ACHN (cell line): ENCODE measurements at regions not wholly inside any gene's neighbourhood (a gene's known extent, or its start where the extent isn't known, plus 50 kb on each side); places are given as distances from the start of the nearest gene placed in this dataset.
"Not testable (repeated sequence)": the region's sequence is repeated elsewhere in the genome, so short reads cannot be mapped to it uniquely, and the experiment has no call there.

Experiments
- DNase-seq: peaks from one replicate; pipeline ENCODE4 v3.0.0-alpha.2; 2015
- in situ Hi-C: cut with HindIII; loops from 2 replicates; pipeline ENCODE4 v1.10.0; 2017; ENCODE audit warnings: low sequenced_read_pairs, low pct_ligation_motif_present, low pct_unique_long_range_greater_than_20kb

GRCh38 chr1:244322791-244323521, 128.8 kb downstream of the ADSS2 start:
- peak; percentile 89 for DNase-seq
- in situ Hi-C loops: no loop called here

DNA sequence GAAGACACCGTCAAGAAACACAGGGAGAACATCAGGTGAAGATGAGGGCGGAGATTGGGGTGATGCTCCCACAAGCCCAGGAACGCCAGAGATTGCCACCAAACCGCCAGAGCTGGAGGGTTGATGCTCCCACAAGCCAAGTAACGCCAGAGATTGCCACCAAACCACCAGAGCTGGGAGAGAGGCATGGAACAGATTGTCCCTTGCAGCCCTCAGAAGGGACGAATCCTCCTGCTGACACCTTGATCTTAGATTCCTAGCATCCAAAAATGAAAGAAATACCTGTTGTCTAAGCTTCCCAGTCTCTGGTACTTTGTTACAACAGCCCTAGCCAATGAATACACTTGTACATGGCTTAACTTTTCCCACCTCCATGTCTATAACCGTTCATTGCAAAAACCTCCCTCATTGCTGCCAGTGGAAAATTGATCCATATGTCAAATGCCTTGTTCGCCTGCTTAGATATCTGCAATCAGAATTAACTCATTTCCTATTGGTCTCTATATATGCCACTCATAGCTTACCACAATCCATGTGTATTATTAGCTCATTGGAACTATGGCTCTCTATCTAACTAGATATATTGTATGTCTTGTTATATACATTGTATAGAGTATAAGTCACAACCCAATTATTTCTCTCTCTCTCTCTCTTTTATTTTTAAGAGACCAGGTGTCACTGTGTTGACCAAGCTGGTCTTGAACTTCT, 127.4 kb downstream of the ADSS2 start:
- DNase-seq: no peak
- in situ Hi-C loops: no loop called here

DNA sequence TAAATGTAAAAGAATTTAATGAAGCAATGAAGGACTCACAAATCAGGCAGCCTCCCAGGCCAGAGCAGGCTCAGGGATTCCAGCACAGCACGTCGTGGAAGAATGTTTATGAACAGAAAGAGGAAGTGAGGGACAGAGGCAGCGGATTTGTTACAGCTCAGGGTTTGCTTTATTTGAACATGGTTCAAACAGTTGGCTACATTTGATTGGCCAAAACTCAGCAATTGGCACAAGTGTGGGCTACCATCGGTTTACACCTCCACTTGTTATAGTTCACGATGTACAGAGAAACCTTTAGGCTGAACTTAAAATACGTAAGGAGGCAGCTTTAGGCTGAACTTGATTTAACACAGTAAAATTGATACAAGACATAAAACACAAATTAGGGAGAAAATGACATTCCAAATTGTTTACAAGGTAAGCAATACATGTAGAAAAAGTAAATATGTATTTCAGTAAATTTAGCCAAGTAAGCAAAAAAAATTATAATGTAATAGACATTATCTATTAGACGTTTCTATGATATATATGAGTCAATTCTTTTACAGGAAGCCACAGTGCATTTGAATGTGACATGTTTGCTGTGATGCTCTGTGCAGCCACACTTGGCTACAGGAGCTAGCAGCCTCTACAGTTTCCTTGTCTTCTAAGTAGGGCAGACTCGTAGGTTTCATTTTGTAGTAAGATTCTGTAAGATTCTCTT, 126.5 kb downstream of the ADSS2 start:
- in situ Hi-C loops: no loop called here
- no peak for DNase-seq

DNA sequence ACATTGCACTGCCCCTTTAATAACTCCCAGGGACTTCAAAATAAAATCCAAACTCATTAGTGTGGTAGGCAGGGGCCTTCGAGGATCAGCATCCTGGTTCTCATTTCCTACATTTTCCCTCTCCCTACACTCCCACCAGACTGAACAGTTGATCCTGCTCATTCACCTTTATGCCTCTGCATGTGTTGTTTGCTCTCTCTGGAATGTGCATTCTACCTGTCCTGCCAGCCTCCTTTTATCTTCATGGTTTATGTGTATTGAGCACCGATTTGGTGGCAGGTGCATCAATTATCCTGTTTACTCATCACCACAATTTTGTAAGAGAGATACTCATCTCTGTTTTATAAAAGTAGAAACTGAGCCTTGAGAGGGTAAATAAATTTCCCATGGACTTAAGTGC, 125.0 kb downstream of the ADSS2 start:
- DNase-seq: no peak

GRCh38 chr1:244327533-244327932, 124.2 kb downstream of the ADSS2 start:
- in situ Hi-C loops: no loop called here
- no peak for DNase-seq

More for the DNA sequence above, 125.0 kb downstream of the ADSS2 start:
- in situ Hi-C loops: no loop called here

DNA sequence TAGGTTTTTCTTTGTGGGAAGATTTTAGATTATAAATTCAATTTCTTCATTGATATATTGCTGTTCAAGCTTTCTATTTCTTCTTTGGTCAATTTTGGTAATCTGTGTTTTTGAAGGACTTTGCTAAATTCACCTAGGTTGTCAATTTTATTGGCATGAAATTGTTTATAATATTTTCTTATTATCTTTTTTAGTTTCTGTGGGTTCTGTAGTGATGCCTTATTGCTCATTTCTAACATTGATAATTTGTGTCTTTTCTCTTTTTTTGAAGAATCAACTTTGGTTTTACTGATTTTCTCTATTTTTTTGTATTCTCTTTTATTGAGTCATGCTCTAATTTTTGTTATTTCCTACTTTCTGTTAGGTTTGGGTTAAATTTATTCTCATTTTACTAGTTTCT, 123.2 kb downstream of the ADSS2 start:
- no peak for DNase-seq

DNA sequence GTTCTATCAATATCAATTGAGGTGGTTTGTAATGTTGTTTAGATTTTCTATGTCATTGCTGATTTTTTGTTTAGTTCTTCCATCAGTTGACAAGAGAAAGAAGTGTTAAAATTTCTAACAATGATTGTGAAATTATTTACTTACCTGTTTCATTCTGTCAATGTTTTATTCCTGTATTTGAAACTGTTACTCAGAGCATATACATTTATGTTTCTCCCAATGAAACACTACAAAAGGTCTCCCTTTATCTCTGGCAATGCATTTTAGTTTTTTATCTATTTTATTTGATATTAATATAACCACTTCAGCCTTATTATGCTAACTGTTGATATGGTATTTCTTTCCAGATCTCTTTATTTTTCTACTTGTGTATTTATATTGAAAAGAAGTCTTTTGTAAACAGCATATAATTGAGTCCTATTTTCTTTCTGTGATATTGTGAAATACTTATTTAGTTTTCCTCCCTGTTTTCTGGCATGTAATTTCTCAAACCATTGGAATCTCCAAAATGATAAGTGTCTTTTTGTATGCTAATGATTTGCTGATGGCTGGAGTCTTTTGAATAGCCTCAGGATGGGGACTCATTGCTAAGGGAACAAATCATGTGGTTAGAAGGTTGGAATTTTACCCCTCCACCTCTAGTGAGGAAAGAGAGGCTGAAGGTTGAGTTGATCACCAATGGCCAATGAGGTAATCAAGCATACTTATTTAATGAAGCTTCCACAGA, 122.0 kb downstream of the ADSS2 start:
- no peak for DNase-seq
- in situ Hi-C loops: no loop called here

More for the DNA sequence above, 123.2 kb downstream of the ADSS2 start:
- in situ Hi-C loops: no loop called here

DNA sequence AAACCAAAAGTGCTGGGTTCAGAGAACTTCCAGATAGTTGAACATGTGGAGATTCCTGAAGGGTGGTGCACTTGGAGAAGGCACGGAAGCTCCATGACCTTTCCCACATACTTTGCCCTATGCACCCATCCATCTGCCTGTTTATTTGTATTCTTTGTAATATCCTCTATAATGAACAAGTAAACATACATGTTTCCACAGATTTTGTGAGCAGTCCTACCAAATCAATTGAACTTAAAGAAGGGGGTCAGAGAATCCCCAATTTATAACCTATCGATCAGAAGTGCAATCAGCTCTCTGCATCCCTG, 121.4 kb downstream of the ADSS2 start:
- no peak for DNase-seq
- in situ Hi-C loops: no loop called here

GRCh38 chr1:244332761-244333160, 118.9 kb downstream of the ADSS2 start:
- DNase-seq, in situ Hi-C loops: not testable (repeated sequence)

DNA sequence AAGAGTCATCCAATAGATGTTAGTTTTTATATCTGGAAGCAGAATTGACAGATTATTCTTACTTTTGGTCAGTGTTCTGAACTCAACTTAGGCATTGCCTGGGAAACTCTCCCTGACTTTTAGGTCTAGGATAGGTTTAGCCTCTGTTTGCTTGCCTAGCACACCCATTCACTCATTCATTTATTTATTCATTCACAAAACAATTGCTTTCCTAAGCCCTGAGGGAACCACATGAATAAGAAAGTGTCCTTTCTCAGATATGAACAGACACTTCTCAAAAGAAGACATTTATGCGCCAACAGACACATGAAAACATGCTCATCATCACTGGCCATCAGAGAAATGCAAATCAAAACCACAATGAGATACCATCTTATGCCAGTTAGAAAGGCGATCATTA, 117.4 kb downstream of the ADSS2 start:
- DNase-seq, in situ Hi-C loops: not testable (repeated sequence)

GRCh38 chr1:244334842-244335241, 116.9 kb downstream of the ADSS2 start:
- in situ Hi-C loops, DNase-seq: not testable (repeated sequence)

DNA sequence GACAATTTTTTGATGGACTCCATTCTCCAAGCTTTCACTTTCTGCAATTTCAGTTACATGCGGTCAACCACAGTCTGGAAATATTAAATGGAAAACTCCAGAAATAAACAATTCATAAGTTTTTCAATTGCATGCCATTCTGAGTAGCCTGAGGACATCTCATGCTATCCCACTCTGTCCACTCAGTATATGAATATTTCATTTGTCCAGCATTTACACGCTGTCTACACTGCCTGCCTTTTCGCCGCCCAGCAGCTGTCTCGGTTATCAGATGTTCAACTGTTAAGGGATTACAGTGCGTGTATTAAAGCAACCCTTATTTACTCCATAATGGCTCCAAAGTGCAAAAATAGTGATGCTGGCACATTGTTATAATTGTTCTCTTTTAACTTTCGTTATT, 116.3 kb downstream of the ADSS2 start:
- DNase-seq: no peak
- in situ Hi-C loops: no loop called here

DNA sequence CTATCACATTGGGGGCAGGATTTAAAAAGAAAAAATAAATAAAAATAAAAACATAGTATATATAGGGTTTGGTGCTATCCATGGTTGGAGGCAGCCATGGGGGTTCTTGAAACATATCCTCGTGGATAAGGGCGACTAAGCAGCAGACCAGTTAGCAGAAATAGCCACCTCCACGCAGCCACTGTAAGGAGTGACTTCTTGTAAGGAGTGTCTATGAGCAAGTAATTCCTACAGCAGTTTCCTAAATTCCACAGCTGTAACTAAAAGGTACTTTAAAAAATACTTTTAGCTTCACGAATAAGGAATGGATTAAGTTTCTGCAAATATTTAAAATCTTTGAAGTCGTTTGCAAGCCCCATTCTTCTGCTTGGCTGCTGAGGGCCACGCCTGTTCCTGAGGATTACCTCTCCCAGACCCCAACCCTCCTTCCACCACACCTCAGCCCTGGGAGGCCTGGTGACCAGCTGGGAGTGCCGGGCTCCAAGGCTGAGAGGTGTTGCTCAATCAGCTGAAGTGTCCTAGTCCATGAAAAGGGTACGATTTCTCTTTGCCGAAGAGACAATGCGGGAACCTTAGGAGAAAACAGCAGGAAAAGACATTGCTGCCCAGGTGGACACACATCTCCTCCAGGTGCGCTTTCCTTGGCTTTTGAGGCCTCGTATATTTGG, 115.3 kb downstream of the ADSS2 start:
- DNase-seq: no peak
- in situ Hi-C loops: no loop called here

DNA sequence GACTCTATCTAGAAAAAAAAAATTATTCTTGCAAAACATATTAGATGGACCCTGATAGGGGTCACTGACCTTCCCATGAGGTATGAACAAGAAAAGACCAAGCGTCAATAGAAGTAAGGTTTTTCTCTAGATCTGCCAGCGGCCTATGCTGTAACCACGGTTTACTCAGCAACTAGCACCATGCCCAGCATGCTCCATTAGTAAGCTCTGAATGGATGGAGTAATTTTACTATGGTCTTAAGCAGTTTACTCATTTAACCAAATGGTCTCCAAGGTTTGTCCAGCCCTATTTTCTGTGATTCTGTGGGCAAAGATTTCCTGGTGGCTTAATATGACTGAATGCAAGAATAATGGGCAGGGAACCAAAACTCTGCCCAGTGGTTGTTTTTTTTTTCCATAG, 113.9 kb downstream of the ADSS2 start:
- peak; percentile 23 for DNase-seq
- in situ Hi-C loops: no loop called here

DNA sequence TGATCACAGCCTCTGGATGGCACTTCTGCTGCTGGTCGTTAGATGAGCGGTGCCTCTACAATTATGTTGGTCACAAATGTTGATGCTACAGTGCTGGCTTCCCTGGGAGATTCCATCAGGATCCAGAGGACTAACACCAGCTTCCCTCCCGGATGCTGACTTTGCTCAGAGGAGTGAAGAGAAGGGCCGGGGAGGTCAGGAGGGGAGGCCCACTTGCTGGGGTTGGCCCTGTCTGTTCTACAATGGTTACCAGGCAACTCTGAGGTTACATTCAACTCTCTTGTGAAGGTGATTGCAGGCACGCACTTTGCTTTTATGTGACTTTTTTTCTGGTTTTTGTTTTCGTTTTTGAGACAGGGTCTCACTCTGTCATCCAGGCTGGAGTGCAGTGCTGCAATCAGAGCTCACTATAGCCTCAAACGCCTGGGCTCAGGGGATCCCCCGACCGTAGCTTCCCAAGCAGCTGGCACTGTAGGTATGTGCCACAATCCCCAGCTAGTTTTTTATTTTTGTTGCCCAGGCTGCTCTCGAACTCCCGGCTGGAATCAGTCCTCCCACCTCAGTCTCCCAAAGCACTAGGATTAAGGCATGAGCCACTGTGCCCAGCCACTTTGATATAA, 112.5 kb downstream of the ADSS2 start:
- in situ Hi-C loops: no loop called here
- no peak for DNase-seq

DNA sequence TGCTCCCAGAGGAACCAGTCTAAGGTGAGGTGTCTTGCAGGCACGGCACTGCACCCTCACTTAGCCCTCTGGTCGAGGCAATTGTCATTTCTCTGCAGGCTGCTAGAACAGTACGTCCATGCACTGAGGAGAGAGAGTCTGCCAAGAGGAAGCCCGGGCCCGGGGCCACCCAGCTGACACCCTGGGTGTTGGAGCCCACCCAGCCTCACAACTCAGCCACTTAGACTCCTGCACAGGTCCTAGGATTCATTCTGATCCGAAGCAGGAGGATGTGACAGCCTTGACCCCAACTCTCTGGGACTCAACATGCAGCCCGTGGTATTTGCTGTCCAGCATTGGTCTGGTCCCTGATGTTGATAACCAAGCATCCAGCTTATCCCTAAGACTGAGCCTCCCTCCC, 111.9 kb downstream of the ADSS2 start:
- no peak for DNase-seq
- in situ Hi-C loops: no loop called here

GRCh38 chr1:244340396-244340795, 111.3 kb downstream of the ADSS2 start:
- no peak for DNase-seq

More at GRCh38 chr1:244340396-244340795, 111.3 kb downstream of the ADSS2 start:
- in situ Hi-C loops: no loop called here
